Muscle of leg (tissue), 3 donors: ENCODE measurements at regions not wholly inside any gene's neighbourhood (a gene's known extent, or its start where the extent isn't known, plus 50 kb on each side); places are given as distances from the start of the nearest gene placed in this dataset.
"Not testable (repeated sequence)": the region's sequence is repeated elsewhere in the genome, so short reads cannot be mapped to it uniquely, and the experiment has no call there.

ENCODE experiments used
- DNase-seq: peaks from one replicate; pipeline ENCODE4 v3.0.0; 2013
- H3K27ac ChIP-seq: one replicate; pipeline ENCODE4 v1.5.1; 2013; ENCODE audit warnings: mild to moderate bottlenecking, low read length, control low read depth
- H3K27me3 ChIP-seq: one replicate; pipeline ENCODE4 v1.6.1; 2013; ENCODE audit warnings: low read length; ENCODE audit not compliant: control insufficient read depth, insufficient read depth
- H3K36me3 ChIP-seq: one replicate; pipeline ENCODE4 v1.6.1; 2013; ENCODE audit warnings: low read length; ENCODE audit not compliant: control insufficient read depth, insufficient read depth
- H3K4me1 ChIP-seq: one replicate; pipeline ENCODE4 v1.6.1; 2013; ENCODE audit warnings: low read length; ENCODE audit not compliant: control insufficient read depth, insufficient read depth
- H3K4me3 ChIP-seq: one replicate; pipeline ENCODE4 v1.5.1; 2013; ENCODE audit warnings: low read length, control low read depth
- H3K9me3 ChIP-seq: replicated peaks from 2 replicates; pipeline ENCODE4 v1.6.1; 2013; ENCODE audit warnings: low read depth, low read length; ENCODE audit not compliant: control insufficient read depth
- WGBS: methylation state at CpG from one replicate; pipeline ENCODE4 v1.1.5; 2013; ENCODE audit warnings: missing lambda C conversion rate; ENCODE audit not compliant: insufficient coverage; 5-methylcytosine and 5-hydroxymethylcytosine counted together

DNA sequence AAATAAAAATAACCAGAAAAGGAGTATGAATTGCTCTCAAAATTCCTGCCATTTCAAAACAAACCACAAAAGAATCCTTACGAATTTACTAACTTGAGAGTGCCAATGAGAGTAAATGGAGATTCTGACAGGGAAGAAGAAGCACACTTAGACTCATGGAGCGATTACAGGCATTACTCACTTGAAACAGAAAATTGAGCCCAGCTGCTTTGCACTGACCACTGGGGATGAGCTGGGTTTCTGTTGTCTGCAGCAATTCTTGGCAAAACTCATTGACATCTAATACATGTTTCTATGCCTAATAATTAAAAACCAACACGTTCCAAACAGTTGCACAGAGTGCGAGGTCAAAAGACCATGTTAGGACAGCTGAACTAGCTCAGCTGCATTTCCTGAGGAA lies 731.6 kb downstream of the DNAH5 start:
- H3K36me3 ChIP-seq, result no peaks in the 10 kb centered on the region
- peak; percentile 68 for DNase-seq
- no peaks in the 10 kb centered on the region for H3K4me1 ChIP-seq
- H3K4me3 ChIP-seq, result no peak overlapping the region
- H3K27me3 ChIP-seq, result no peaks in the 10 kb centered on the region
- no CpG with 5 or more reads among the region's 4 CpGs for WGBS
- no peaks in the 10 kb centered on the region for H3K9me3 ChIP-seq
- no peak overlapping the region for H3K27ac ChIP-seq

DNA sequence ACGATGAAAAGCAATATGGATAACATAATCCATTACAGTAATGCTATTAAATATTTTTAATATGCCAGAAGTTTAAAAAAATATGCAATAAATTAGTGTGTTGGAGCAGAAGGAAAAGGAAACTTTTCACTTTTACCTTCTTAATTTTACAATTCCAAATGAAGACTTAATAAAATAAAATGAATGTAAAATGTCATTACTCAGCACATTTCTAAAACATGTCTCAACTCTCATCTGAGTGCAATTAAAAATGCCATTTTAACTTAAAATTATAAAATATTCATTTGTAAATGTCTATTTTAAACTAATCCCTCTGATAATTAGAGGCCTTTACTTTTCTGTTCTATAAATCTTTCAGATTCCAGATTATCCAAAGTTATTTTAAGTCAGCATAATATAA lies 733.4 kb downstream of the DNAH5 start:
- H3K36me3 ChIP-seq, result no peaks in the 10 kb centered on the region
- no peaks in the 10 kb centered on the region for H3K27me3 ChIP-seq
- H3K4me1 ChIP-seq, result no peaks in the 10 kb centered on the region
- H3K4me3 ChIP-seq, result no peak overlapping the region
- no peak overlapping the region for H3K27ac ChIP-seq
- no peaks in the 10 kb centered on the region for H3K9me3 ChIP-seq
- WGBS, result no CpG with 5 or more reads among the region's 1 CpG
- DNase-seq, result no peak

DNA sequence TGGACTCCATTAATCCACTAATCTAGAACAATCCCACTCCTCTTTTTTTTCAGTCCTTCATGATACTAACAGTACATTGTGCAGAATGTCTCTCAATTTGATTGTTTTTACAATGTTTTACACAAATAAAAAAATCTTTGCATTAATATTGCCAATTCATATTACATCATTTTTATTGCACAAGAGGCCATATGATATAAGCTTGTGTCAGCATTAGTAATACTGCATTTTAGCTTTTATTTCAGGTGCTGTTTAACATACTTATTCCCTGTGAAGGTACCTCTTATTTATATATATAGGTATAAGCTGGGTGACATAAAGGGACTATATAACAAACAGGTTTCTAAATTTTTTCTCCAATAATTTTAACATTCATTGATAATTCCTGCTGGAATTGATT lies 737.4 kb downstream of the DNAH5 start:
- DNase-seq, result no peak
- H3K27me3 ChIP-seq, result no peaks in the 10 kb centered on the region
- H3K4me3 ChIP-seq, result no peak overlapping the region
- H3K27ac ChIP-seq, result no peak overlapping the region
- peaks cover 7% of the 10 kb centered on the region for H3K9me3 ChIP-seq
- no peaks in the 10 kb centered on the region for H3K4me1 ChIP-seq
- no peaks in the 10 kb centered on the region for H3K36me3 ChIP-seq

DNA sequence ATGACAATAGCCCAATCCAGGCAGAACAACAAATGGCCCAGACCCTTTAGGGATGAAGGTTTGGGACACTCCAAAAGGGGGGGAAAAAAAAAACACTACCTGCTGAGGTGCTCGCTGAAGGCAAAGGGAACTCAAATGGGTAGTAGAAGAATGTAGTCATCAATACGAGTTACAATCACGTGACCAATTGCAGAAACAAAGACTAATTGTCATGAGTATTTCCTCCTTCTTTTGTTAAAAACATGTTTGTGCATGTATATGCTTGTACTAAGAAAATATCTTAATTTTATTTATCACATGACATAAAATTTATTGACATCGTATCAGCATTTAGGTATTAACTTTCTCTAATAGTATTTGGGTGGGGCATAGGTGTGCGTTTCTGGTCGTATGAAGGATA lies 743.5 kb downstream of the DNAH5 start:
- Histone ChIP-seq H3K27me3 (no peaks in the 10 kb centered on the region), H3K4me3 (no peak overlapping the region), H3K27ac (no peak overlapping the region), H3K36me3 (no peaks in the 10 kb centered on the region), H3K9me3 (peaks cover 9% of the 10 kb centered on the region), H3K4me1 (peaks cover 2% of the 10 kb centered on the region)
- no peak for DNase-seq
- WGBS, result 100% methylated on average over 1 of the region's 6 CpGs

DNA sequence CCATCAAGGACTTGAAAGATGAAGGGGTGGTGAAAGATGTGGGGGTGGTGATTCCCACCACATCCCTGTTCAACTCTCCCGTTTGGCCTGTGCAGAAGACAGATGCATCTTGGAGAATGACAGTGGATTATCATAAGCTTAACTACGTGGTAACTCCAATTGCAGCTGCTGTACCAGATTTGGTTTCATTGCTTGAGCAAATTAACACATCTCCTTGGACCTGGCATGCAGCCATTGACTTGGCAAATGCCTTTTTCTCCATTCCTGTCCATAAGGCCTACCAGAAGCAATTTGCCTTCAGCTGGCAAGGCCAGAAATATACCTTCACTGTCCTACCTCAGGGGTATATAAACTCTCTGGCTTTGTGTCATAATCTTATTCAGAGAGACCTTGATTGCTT lies 746.3 kb downstream of the DNAH5 start:
- not testable (repeated sequence) for H3K27ac ChIP-seq, H3K9me3 ChIP-seq, H3K4me3 ChIP-seq, H3K27me3 ChIP-seq, H3K4me1 ChIP-seq, H3K36me3 ChIP-seq
- no CpG with 5 or more reads among the region's 2 CpGs for WGBS
- peak; percentile 15 for DNase-seq

DNA sequence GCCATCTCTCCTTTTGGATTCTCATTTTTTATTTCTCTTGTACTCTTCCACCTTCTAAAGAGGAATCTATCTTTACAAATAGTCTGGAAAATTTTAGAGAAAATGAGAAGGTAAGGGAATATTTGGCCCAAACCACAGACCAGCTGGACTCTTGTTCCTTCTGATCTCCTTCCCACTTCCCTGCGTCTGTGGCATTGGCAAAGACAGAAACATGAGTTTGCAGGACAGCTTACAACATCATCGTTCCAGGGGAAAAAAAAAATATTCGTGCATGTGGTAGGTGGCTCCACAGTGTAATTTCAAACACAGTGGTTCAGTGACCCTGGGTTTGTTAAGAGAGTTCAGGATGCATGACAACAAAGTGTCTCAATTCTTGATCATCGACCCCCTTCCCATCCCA lies 755.0 kb downstream of the DNAH5 start:
- peak; percentile 33 for DNase-seq
- 70% methylated on average over 2 of the region's 4 CpGs for WGBS
- H3K4me1 ChIP-seq, result no peaks in the 10 kb centered on the region
- no peak overlapping the region for H3K27ac ChIP-seq
- no peaks in the 10 kb centered on the region for H3K36me3 ChIP-seq
- H3K27me3 ChIP-seq, result no peaks in the 10 kb centered on the region
- no peak overlapping the region for H3K4me3 ChIP-seq
- no peaks in the 10 kb centered on the region for H3K9me3 ChIP-seq

DNA sequence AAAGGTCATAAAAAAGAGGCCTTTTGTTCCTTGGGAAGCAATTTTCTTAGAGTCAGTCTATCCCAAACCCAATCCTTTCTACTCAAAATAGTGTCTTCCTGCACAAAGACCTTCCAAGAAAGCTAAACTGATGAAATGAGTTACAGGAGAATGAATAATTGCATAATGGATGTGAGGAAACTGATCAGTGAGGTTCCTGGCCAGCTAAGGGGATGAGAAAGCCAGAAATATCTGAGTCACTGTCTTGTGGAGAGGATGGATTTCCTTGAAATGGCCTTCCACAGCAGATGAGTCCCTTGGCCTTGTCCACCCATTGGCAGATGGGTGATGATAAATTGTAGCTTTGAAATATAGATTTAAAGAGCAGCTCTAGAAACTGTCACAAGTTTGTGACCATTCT lies 756.1 kb downstream of the DNAH5 start:
- Histone ChIP-seq H3K27ac (no peak overlapping the region), H3K36me3 (no peaks in the 10 kb centered on the region), H3K4me1 (no peaks in the 10 kb centered on the region), H3K4me3 (no peak overlapping the region), H3K9me3 (no peaks in the 10 kb centered on the region), H3K27me3 (no peaks in the 10 kb centered on the region)
- peak; percentile 70 for DNase-seq

DNA sequence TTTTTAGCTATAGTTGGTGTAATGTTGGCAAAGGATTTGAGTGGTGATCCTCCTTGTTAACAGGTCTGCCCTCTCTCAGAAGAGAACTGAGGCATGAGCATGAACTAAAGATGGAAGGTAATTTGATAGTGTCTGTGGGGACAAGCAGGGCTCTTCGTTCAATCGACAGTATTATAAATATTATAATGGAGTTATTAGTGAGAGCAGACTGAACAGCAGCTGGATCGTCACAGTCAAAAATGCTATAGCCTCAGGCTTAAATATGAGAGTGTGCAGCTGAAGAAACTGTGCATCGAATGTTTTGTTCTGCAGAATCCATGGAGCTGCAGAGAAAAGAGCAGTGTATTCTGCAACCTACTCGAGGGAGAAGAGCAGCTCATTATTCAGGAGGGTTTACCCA lies 757.3 kb downstream of the DNAH5 start:
- 0% methylated on average over 1 of the region's 5 CpGs for WGBS
- Histone ChIP-seq H3K9me3 (no peaks in the 10 kb centered on the region), H3K27me3 (no peaks in the 10 kb centered on the region), H3K4me3 (no peak overlapping the region), H3K27ac (no peak overlapping the region), H3K36me3 (no peaks in the 10 kb centered on the region), H3K4me1 (no peaks in the 10 kb centered on the region)
- DNase-seq, result peak; percentile 34

DNA sequence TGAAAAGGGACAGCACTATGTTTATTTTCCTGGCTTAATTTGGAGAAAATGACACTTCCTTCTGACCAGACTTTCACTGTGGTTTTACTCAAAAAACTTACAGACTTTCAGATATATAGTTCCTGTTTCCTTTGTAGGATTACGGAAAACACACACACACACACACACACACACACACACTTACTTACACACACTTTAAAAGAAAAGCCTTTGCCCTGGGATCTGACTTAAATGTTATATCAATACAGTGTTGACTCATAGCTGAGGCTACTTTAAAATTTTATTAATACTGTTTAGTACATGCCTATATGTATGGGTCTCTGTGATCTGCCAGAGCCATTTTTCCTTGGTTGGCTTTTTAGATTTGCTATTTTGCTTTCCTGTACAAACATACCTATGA lies 758.3 kb downstream of the DNAH5 start:
- H3K36me3 ChIP-seq, result no peaks in the 10 kb centered on the region
- no peaks in the 10 kb centered on the region for H3K9me3 ChIP-seq
- H3K27ac ChIP-seq, result no peak overlapping the region
- no peak overlapping the region for H3K4me3 ChIP-seq
- peak; percentile 32 for DNase-seq
- no peaks in the 10 kb centered on the region for H3K4me1 ChIP-seq
- H3K27me3 ChIP-seq, result no peaks in the 10 kb centered on the region
- no CpG with 5 or more reads among the region's 1 CpG for WGBS

DNA sequence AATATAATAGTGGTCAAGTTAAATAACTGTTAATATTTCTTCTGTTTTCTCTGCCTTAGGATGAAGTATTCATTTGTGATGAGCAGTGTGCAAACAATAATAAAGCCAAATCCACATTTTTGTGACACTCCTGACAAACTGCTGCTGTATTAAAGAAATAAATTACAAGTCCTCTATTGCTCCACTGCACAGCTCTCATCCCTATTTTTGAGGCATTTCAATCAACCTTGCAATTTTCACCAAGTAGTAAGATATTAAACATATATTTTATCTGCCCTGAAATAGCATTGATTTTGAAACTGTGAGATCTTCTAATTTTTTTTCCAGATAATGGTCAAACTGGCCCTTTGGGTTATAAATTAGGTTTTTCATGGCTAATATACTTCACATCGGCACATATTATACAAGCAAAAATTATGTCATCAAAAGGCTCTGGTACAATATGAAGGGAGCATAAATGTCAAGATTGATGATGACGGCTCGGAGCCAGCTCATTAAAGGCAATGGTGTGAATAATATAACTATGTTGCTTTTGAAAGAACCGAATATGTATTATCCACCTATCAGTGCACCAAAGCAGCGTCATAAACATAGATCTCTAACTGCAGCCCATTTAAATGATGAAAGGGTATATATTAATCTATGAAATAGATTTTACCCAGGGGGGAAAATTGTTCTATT lies 764.9 kb downstream of the DNAH5 start:
- no peaks in the 10 kb centered on the region for H3K4me1 ChIP-seq
- no peak overlapping the region for H3K27ac ChIP-seq
- no peaks in the 10 kb centered on the region for H3K27me3 ChIP-seq
- H3K4me3 ChIP-seq, result no peak overlapping the region
- DNase-seq, result no peak
- H3K9me3 ChIP-seq, result no peaks in the 10 kb centered on the region
- WGBS, result no CpG with 5 or more reads among the region's 5 CpGs
- H3K36me3 ChIP-seq, result no peaks in the 10 kb centered on the region

DNA sequence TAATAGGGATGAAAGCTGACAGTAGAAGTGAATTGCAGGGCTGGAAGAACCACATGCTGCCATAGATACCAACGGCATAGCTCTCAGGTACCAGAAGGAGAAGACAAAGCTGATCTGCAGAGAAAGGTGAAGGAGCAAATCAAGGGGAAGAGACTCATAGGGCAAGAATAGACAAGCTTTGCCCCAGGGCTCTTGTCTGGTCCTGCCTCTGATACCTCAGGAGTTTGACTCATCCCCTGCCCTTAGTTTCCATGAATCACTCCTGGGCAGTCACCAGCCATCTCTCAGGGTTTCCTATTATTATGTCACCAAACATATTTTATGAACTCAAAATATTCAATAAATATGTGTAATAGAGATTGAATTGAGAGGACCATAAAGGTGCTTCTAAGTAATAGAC lies 800.9 kb downstream of the DNAH5 start:
- WGBS, result 100% methylated on average over 1 of the region's 1 CpG
- no peaks in the 10 kb centered on the region for H3K36me3 ChIP-seq
- no peak overlapping the region for H3K27ac ChIP-seq
- no peaks in the 10 kb centered on the region for H3K27me3 ChIP-seq
- H3K9me3 ChIP-seq, result peaks cover 2% of the 10 kb centered on the region
- DNase-seq, result no peak
- no peaks in the 10 kb centered on the region for H3K4me1 ChIP-seq
- no peak overlapping the region for H3K4me3 ChIP-seq
